Cardiac muscle cell (in vitro differentiated cells and primary cell): ENCODE measurements at regions not wholly inside any gene's neighbourhood (a gene's known extent, or its start where the extent isn't known, plus 50 kb on each side); places are given as distances from the start of the nearest gene placed in this dataset.

Experiments
- DNase-seq, 2 donors: peaks; one replicate each; pipeline versions ENCODE4 v3.0.0 to v3.0.0-alpha.2; 2010 to 2017; ENCODE audit warnings: low read depth in 1 of 2, low spot score in 1 of 2
- H3K27ac ChIP-seq: fragments of 200-600 bp; sonication (generic); 2 replicates; pipeline ENCODE4 v1.5.1; 2016
- H3K27me3 ChIP-seq: fragments of 200-600 bp; sonication (generic); 2 replicates; pipeline ENCODE4 v1.6.0; 2016; ENCODE audit warnings: control low read depth
- H3K36me3 ChIP-seq: fragments of 200-600 bp; sonication (generic); 2 replicates; pipeline ENCODE4 v1.5.1; 2016; ENCODE audit warnings: control low read depth
- H3K4me1 ChIP-seq: fragments of 200-600 bp; sonication (generic); 2 replicates; pipeline ENCODE4 v1.8.1; 2017; ENCODE audit warnings: low read depth, mild to moderate bottlenecking, mixed run types
- H3K4me3 ChIP-seq: fragments of 200-600 bp; sonication (generic); 2 replicates; pipeline ENCODE4 v1.5.1; 2016; ENCODE audit warnings: mild to moderate bottlenecking
- H3K9me3 ChIP-seq: fragments of 200-600 bp; sonication (generic); 2 replicates; pipeline ENCODE4 v1.5.1; 2017; ENCODE audit warnings: low read depth, mild to moderate bottlenecking, control low read depth
- TF ChIP-seq, protein P1 (sequence below): IDR thresholded peaks from 2 replicates; pipeline ENCODE4 v1.5.1; 2012; ENCODE audit warnings: low read depth, mild to moderate bottlenecking, low read length

- no peak for DNase-seq
- H3K36me3 ChIP-seq: no peaks in the 10 kb centered on the region
- H3K27me3 ChIP-seq: no peaks in the 10 kb centered on the region
- no peaks in the 10 kb centered on the region for H3K4me1 ChIP-seq
- no peak overlapping the region for H3K27ac ChIP-seq
- H3K9me3 ChIP-seq: no peaks in the 10 kb centered on the region
- no peak overlapping the region for H3K4me3 ChIP-seq
- TF ChIP-seq, protein P1, sequence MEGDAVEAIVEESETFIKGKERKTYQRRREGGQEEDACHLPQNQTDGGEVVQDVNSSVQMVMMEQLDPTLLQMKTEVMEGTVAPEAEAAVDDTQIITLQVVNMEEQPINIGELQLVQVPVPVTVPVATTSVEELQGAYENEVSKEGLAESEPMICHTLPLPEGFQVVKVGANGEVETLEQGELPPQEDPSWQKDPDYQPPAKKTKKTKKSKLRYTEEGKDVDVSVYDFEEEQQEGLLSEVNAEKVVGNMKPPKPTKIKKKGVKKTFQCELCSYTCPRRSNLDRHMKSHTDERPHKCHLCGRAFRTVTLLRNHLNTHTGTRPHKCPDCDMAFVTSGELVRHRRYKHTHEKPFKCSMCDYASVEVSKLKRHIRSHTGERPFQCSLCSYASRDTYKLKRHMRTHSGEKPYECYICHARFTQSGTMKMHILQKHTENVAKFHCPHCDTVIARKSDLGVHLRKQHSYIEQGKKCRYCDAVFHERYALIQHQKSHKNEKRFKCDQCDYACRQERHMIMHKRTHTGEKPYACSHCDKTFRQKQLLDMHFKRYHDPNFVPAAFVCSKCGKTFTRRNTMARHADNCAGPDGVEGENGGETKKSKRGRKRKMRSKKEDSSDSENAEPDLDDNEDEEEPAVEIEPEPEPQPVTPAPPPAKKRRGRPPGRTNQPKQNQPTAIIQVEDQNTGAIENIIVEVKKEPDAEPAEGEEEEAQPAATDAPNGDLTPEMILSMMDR: no peak
These were observed 151.3 kb upstream of the ZBED5 start for GRCh38 chr11:11009179-11009578.

DNA sequence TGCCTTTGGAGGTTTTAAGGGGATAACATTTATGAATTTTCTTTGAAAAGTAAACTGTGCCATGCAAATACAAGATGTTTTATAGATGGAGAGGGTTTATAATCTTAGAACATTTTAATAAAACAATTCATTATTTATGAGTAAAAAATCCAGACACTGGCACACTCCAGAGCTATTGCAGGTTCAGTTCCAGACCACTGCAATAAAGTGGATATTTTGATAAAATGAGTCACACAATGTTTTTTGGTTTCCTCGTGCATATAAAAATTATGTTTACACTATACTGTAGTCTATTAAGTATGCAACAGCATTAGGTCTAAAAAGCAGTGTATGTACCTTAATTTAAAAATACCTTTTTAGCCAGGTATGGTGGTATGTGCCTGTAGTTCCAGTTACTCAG is 146.2 kb upstream of the ZBED5 start:
- Histone ChIP-seq H3K27me3 (no peaks in the 10 kb centered on the region), H3K4me1 (no peaks in the 10 kb centered on the region), H3K4me3 (no peak overlapping the region), H3K36me3 (no peaks in the 10 kb centered on the region), H3K27ac (no peak overlapping the region), H3K9me3 (no peaks in the 10 kb centered on the region)
- DNase-seq: no peak
- TF ChIP-seq, protein P1: no peak

GRCh38 chr11:11003226-11003625 is 145.4 kb upstream of the ZBED5 start:
- Histone ChIP-seq H3K4me1 (no peaks in the 10 kb centered on the region), H3K27ac (no peak overlapping the region), H3K9me3 (no peaks in the 10 kb centered on the region), H3K4me3 (no peak overlapping the region), H3K27me3 (peaks cover 3% of the 10 kb centered on the region), H3K36me3 (no peaks in the 10 kb centered on the region)
- DNase-seq: no peak
- TF ChIP-seq, protein P1: no peak

GRCh38 chr11:11000579-11001283 is 142.9 kb upstream of the ZBED5 start:
- Histone ChIP-seq H3K27me3 (peaks cover 5% of the 10 kb centered on the region), H3K9me3 (no peaks in the 10 kb centered on the region), H3K4me1 (no peaks in the 10 kb centered on the region), H3K27ac (no peak overlapping the region), H3K36me3 (no peaks in the 10 kb centered on the region), H3K4me3 (no peak overlapping the region)
- no peak for DNase-seq
- TF ChIP-seq, protein P1: no peak

GRCh38 chr11:10998674-10999073 is 140.8 kb upstream of the ZBED5 start:
- H3K4me1 ChIP-seq: no peaks in the 10 kb centered on the region
- TF ChIP-seq, protein P1: no peak
- H3K9me3 ChIP-seq: no peaks in the 10 kb centered on the region
- H3K27me3 ChIP-seq: peaks cover 5% of the 10 kb centered on the region
- no peak overlapping the region for H3K27ac ChIP-seq
- no peak for DNase-seq
- no peaks in the 10 kb centered on the region for H3K36me3 ChIP-seq
- H3K4me3 ChIP-seq: no peak overlapping the region
